ENCODE measurements at regions not wholly inside any gene's neighbourhood (a gene's known extent, or its start where the extent isn't known, plus 50 kb on each side); places are given as distances from the start of the nearest gene placed in this dataset.

DNA sequence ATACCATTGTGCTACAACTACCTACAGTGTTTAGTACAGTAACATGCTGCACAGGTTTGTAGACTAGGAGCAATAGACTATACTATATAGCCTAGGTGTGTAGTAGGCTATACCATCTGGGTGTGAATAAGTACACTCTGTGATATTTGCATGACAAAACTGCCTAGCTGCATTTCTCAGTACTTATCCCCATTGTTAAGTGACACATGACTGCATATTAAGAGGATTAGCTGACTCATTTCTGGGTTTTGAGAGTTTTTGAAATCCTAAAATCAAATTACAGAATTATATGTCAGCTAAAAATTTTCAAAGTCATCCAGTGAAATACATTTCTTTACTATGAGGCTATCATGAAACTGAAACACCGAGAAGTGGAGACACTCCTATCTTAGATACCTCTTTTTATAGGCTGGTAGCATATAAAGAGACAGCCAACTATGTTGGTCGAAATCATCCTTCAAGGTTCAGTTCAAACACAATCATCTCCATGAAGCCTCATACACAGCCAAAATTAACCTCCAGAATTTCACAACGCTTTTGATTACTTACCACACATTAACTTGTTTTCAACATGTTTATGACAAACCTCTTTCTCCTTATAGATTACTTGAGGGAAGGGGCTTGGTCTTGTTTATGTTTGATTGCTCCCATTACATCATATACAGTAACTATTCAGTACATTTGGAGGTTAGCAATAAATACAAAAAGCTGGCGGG is 89.8 kb upstream of the ANK3 start:
- TF ChIP-seq, protein P1, sequence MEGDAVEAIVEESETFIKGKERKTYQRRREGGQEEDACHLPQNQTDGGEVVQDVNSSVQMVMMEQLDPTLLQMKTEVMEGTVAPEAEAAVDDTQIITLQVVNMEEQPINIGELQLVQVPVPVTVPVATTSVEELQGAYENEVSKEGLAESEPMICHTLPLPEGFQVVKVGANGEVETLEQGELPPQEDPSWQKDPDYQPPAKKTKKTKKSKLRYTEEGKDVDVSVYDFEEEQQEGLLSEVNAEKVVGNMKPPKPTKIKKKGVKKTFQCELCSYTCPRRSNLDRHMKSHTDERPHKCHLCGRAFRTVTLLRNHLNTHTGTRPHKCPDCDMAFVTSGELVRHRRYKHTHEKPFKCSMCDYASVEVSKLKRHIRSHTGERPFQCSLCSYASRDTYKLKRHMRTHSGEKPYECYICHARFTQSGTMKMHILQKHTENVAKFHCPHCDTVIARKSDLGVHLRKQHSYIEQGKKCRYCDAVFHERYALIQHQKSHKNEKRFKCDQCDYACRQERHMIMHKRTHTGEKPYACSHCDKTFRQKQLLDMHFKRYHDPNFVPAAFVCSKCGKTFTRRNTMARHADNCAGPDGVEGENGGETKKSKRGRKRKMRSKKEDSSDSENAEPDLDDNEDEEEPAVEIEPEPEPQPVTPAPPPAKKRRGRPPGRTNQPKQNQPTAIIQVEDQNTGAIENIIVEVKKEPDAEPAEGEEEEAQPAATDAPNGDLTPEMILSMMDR (optimal IDR thresholded peaks at IDR 0.05 in 1 of 3, IDR thresholded peaks at IDR 0.05 in 1 of 3, conservative IDR thresholded peaks at IDR 0.05 in 1 of 3; ENCODE audit: extremely low read depth in 1 of 3, insufficient read depth in 2 of 3, low read length in 3 of 3) = no peak
- no peak for TF ChIP-seq EZH2 (IDR thresholded peaks at IDR 0.05; ENCODE audit: low read length)
